ENCODE measurements at regions not wholly inside any gene's neighbourhood (a gene's known extent, or its start where the extent isn't known, plus 50 kb on each side); places are given as distances from the start of the nearest gene placed in this dataset.

GRCh38 chr2:22701561-22702160 is 683.3 kb upstream of the KLHL29 start:
- WGBS, 2 experiments (ENCODE audit: insufficient coverage in 2 of 2): 83 to 94% methylated on average over 1 to 2 of the region's 2 CpGs
- Histone ChIP-seq H3K27ac (ENCODE audit: low read depth, low read length, severe bottlenecking) (no peak overlapping the region), H3K4me1 (ENCODE audit: control insufficient read depth, insufficient read depth, low read length, poor library complexity, severe bottlenecking) (no peaks in the 10 kb centered on the region), H3K4me3 (ENCODE audit: extremely low read depth, insufficient read depth, low read length, poor library complexity, severe bottlenecking) (no peak overlapping the region), H3K9me3 (ENCODE audit: control insufficient read depth, low read length) (no peaks in the 10 kb centered on the region), H3K36me3 (ENCODE audit: control insufficient read depth, insufficient read depth, low read length) (no peaks in the 10 kb centered on the region)

GRCh38 chr2:22703286-22703920 is 681.6 kb upstream of the KLHL29 start:
- WGBS, 2 experiments (ENCODE audit: insufficient coverage in 2 of 2): 67 to 71% methylated on average over 1 of the region's 1 CpG
- Histone ChIP-seq H3K36me3 (ENCODE audit: control insufficient read depth, insufficient read depth, low read length) (no peaks in the 10 kb centered on the region), H3K27ac (ENCODE audit: low read depth, low read length, severe bottlenecking) (no peak overlapping the region), H3K9me3 (ENCODE audit: control insufficient read depth, low read length) (no peaks in the 10 kb centered on the region), H3K4me3 (ENCODE audit: extremely low read depth, insufficient read depth, low read length, poor library complexity, severe bottlenecking) (no peak overlapping the region), H3K4me1 (ENCODE audit: control insufficient read depth, insufficient read depth, low read length, poor library complexity, severe bottlenecking) (no peaks in the 10 kb centered on the region)

GRCh38 chr2:22719396-22719795 is 665.6 kb upstream of the KLHL29 start:
- Histone ChIP-seq H3K36me3 (ENCODE audit: control insufficient read depth, insufficient read depth, low read length) (no peaks in the 10 kb centered on the region), H3K9me3 (ENCODE audit: control insufficient read depth, low read length) (no peaks in the 10 kb centered on the region), H3K27ac (ENCODE audit: low read depth, low read length, severe bottlenecking) (no peak overlapping the region), H3K4me3 (ENCODE audit: extremely low read depth, insufficient read depth, low read length, poor library complexity, severe bottlenecking) (no peak overlapping the region), H3K4me1 (ENCODE audit: control insufficient read depth, insufficient read depth, low read length, poor library complexity, severe bottlenecking) (no peaks in the 10 kb centered on the region)

DNA sequence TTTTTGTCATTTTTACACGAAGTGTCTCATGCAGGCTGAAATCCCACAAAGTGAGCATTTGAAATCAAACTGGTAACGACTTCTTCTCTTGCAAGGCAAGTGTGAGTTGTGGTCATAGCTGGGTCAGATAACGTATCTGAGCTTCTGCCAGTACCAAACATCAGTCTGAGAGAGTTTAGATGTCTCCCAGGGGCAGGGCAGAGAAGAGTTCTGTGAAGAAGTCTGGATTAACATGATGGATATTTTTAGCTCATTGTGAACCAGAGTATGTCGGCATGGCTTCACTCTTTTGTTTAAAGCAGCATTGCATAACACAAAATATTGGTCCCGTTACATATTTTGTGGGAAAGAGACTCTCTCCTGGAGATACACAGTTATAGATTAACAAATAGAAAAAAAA is 655.5 kb upstream of the KLHL29 start:
- no peak overlapping the region for H3K4me3 ChIP-seq (ENCODE audit: extremely low read depth, insufficient read depth, low read length, poor library complexity, severe bottlenecking)
- 82 to 89% methylated on average over 1 to 2 of the region's 5 CpGs for WGBS, 2 experiments (ENCODE audit: insufficient coverage in 2 of 2)

DNA sequence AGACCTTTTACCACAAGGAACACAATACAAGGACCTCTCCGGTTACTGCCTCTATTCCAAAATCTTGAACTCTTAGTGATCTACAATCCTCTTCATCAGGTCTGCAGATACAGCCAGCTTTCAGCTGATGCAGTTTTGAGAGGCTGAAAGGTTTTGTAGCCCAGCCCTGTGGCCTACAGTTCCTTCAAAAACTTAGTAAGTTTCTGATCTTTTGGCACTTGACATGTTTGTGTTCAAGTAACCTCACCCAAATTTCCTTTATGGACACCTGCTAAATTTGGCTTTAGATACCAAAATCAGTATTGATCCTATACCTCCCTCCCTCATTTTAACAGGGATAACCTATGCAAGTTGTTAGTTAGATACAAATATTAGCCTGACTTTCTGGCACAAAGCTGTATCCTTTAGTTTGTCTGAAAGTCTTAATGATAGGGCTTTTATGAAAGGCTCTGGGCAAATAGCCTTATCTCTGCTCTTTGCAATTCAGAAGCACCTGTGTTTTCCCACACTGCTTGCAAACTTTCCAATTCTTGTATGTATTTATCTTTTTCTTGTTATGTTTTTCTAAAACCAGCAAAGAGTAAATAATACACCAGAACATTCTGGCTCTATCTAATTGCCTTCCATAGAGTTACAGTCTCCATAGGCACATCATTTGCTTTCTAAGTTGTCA is 650.5 kb upstream of the KLHL29 start:
- 86 to 100% methylated on average over 1 of the region's 1 CpG for WGBS, 2 experiments (ENCODE audit: insufficient coverage in 2 of 2)
- Histone ChIP-seq H3K9me3 (ENCODE audit: control insufficient read depth, low read length) (no peaks in the 10 kb centered on the region), H3K4me3 (ENCODE audit: extremely low read depth, insufficient read depth, low read length, poor library complexity, severe bottlenecking) (no peak overlapping the region), H3K27ac (ENCODE audit: low read depth, low read length, severe bottlenecking) (no peak overlapping the region), H3K36me3 (ENCODE audit: control insufficient read depth, insufficient read depth, low read length) (no peaks in the 10 kb centered on the region), H3K4me1 (ENCODE audit: control insufficient read depth, insufficient read depth, low read length, poor library complexity, severe bottlenecking) (no peaks in the 10 kb centered on the region)

More for the DNA sequence above, 655.5 kb upstream of the KLHL29 start:
- Histone ChIP-seq H3K36me3 (ENCODE audit: control insufficient read depth, insufficient read depth, low read length) (no peaks in the 10 kb centered on the region), H3K9me3 (ENCODE audit: control insufficient read depth, low read length) (no peaks in the 10 kb centered on the region), H3K27ac (ENCODE audit: low read depth, low read length, severe bottlenecking) (no peak overlapping the region), H3K4me1 (ENCODE audit: control insufficient read depth, insufficient read depth, low read length, poor library complexity, severe bottlenecking) (no peaks in the 10 kb centered on the region)

- Histone ChIP-seq H3K4me1 (ENCODE audit: control insufficient read depth, insufficient read depth, low read length, poor library complexity, severe bottlenecking) (no peaks in the 10 kb centered on the region), H3K9me3 (ENCODE audit: control insufficient read depth, low read length) (no peaks in the 10 kb centered on the region), H3K4me3 (ENCODE audit: extremely low read depth, insufficient read depth, low read length, poor library complexity, severe bottlenecking) (no peak overlapping the region), H3K27ac (ENCODE audit: low read depth, low read length, severe bottlenecking) (no peak overlapping the region), H3K36me3 (ENCODE audit: control insufficient read depth, insufficient read depth, low read length) (no peaks in the 10 kb centered on the region)
- 100% methylated on average over 1 of the region's 3 CpGs; no CpG with 5 or more reads in 1 of the 2 experiments for WGBS, 2 experiments (ENCODE audit: insufficient coverage in 2 of 2)
These were observed 647.8 kb upstream of the KLHL29 start for GRCh38 chr2:22737144-22737543.

GRCh38 chr2:22741216-22741615 is 643.8 kb upstream of the KLHL29 start:
- no peaks in the 10 kb centered on the region for H3K36me3 ChIP-seq (ENCODE audit: control insufficient read depth, insufficient read depth, low read length)
- H3K9me3 ChIP-seq (ENCODE audit: control insufficient read depth, low read length): no peaks in the 10 kb centered on the region
- no peak overlapping the region for H3K4me3 ChIP-seq (ENCODE audit: extremely low read depth, insufficient read depth, low read length, poor library complexity, severe bottlenecking)
- H3K27ac ChIP-seq (ENCODE audit: low read depth, low read length, severe bottlenecking): no peak overlapping the region
- no CpG with 5 or more reads among the region's 3 CpGs for WGBS, 2 experiments (ENCODE audit: insufficient coverage in 2 of 2)
- no peaks in the 10 kb centered on the region for H3K4me1 ChIP-seq (ENCODE audit: control insufficient read depth, insufficient read depth, low read length, poor library complexity, severe bottlenecking)

GRCh38 chr2:22748909-22749308 is 636.1 kb upstream of the KLHL29 start:
- Histone ChIP-seq H3K36me3 (ENCODE audit: control insufficient read depth, insufficient read depth, low read length) (no peaks in the 10 kb centered on the region), H3K27ac (ENCODE audit: low read depth, low read length, severe bottlenecking) (no peak overlapping the region), H3K9me3 (ENCODE audit: control insufficient read depth, low read length) (no peaks in the 10 kb centered on the region), H3K4me1 (ENCODE audit: control insufficient read depth, insufficient read depth, low read length, poor library complexity, severe bottlenecking) (no peaks in the 10 kb centered on the region), H3K4me3 (ENCODE audit: extremely low read depth, insufficient read depth, low read length, poor library complexity, severe bottlenecking) (no peak overlapping the region)
- WGBS, 2 experiments (ENCODE audit: insufficient coverage in 2 of 2): 100% methylated on average over 1 of the region's 1 CpG

DNA sequence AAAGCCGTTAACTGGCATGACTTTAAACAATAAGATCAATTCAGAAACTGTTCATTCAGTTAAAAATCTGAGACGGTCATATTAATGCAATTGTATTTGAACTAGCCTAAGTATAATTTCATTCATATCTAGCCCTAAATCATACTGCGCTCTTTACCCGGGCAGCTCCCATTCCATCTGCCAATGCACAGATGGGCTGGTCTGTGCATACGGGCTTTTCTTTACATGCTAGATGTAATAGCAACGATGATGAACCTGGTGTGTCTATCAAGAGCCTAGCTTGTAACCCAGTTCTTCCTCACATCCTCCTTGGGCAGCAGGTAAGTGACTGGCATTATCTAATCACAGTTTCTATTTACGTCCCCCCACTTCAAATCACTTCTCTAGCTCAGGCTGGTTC is 631.5 kb upstream of the KLHL29 start:
- H3K4me1 ChIP-seq (ENCODE audit: control insufficient read depth, insufficient read depth, low read length, poor library complexity, severe bottlenecking): no peaks in the 10 kb centered on the region
- no peak overlapping the region for H3K27ac ChIP-seq (ENCODE audit: low read depth, low read length, severe bottlenecking)
- H3K4me3 ChIP-seq (ENCODE audit: extremely low read depth, insufficient read depth, low read length, poor library complexity, severe bottlenecking): no peak overlapping the region
- no peaks in the 10 kb centered on the region for H3K9me3 ChIP-seq (ENCODE audit: control insufficient read depth, low read length)
- 95 to 100% methylated on average over 4 to 5 of the region's 7 CpGs for WGBS, 2 experiments (ENCODE audit: insufficient coverage in 2 of 2)
- H3K36me3 ChIP-seq (ENCODE audit: control insufficient read depth, insufficient read depth, low read length): no peaks in the 10 kb centered on the region

DNA sequence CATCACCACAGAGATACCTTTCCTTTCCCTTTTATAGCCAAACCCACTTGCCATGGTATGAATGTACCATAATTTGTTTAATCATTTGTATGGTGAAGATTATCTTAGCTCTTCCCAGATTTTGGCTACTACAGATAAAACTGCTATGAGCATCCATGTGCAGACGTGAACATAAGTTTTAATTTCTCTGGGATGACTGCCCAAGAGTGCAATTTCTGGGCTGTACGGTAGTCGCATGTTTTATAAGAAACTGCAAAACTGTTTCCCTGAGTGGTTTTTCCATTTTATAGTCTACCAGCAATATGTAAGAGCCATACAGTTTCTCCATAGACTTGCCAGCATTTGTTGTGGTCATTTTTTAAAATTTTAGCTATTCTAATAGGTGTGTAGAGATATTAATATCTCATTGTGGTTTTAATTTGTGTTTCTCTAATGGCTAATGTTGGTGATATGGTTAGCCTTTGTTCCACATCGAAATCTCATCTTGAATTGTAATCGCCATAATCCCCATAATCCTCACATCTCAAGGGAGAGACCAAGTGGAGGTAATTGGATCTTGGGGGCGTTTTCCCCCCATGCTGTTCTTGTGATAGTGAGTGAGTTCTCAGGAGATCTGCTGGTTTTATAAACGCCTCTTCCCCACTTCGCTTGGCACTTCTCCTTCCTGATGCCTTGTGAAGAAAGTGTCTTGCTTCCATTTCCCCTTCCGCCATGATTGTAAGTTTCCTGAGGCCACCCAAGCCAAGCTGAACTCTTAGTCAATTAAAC is 628.5 kb upstream of the KLHL29 start:
- Histone ChIP-seq H3K9me3 (ENCODE audit: control insufficient read depth, low read length) (no peaks in the 10 kb centered on the region), H3K4me3 (ENCODE audit: extremely low read depth, insufficient read depth, low read length, poor library complexity, severe bottlenecking) (no peak overlapping the region), H3K27ac (ENCODE audit: low read depth, low read length, severe bottlenecking) (no peak overlapping the region), H3K36me3 (ENCODE audit: control insufficient read depth, insufficient read depth, low read length) (no peaks in the 10 kb centered on the region), H3K4me1 (ENCODE audit: control insufficient read depth, insufficient read depth, low read length, poor library complexity, severe bottlenecking) (no peaks in the 10 kb centered on the region)
- 97 to 100% methylated on average over 3 to 4 of the region's 9 CpGs for WGBS, 2 experiments (ENCODE audit: insufficient coverage in 2 of 2)
